ENCODE measurements at regions not wholly inside any gene's neighbourhood (a gene's known extent, or its start where the extent isn't known, plus 50 kb on each side); places are given as distances from the start of the nearest gene placed in this dataset.
A peak's percentile ranks its signal among the peaks of the same experiment; 100 is the strongest.

GRCh38 chr7:133140994-133141595, 59.2 kb upstream of the CHCHD3 start (continued):
- TF ChIP-seq USF2 (IDR thresholded peaks at IDR 0.05; ENCODE audit: borderline replicate concordance, low read depth, low read length) (no peak), SIN3A (IDR thresholded peaks at IDR 0.05; ENCODE audit: borderline replicate concordance, low read depth, low read length) (no peak)

- Histone ChIP-seq H3K79me2 (ENCODE audit: insufficient read depth) (no peaks in the 10 kb centered on the region), H3K4me3 (ENCODE audit: low read depth in 2 of 2, low read length in 1 of 2) (no peak overlapping the region), H3K9me2 (no peaks in the 10 kb centered on the region), H3K27me3 (ENCODE audit: insufficient read depth) (no peaks in the 10 kb centered on the region; the same call in none of the 2 replicates), H3K36me3 (replicated peaks in 1 of 2; ENCODE audit: control insufficient read depth in 1 of 2, insufficient read depth in 2 of 2, low read length in 1 of 2) (no peaks in the 10 kb centered on the region), H4K20me1 (ENCODE audit: insufficient read depth) (no peaks in the 10 kb centered on the region), H3K27ac (ENCODE audit: low read depth in 2 of 2, low read length in 1 of 2) (no peak overlapping the region), H3F3A (replicated peaks; ENCODE audit: insufficient read depth) (no peaks in the 10 kb centered on the region), H3K9me3 (no peaks in the 10 kb centered on the region), H3K4me1 (ENCODE audit: control insufficient read depth in 1 of 2, insufficient read depth in 2 of 2, low read depth in 1 of 2, low read length in 1 of 2) (peaks cover 0 to 4% of the 10 kb centered on the region in 2 experiments; a peak in 1 of 4 replicates), H2AFZ (ENCODE audit: low read depth) (no peak overlapping the region), H3K9ac (no peak overlapping the region), H3K4me2 (no peak overlapping the region)
- ChIA-PET POLR2A (no interaction called here), CTCF (interaction anchor here (0.7 kb wide), 1 partner anchor 866 kb away, joined by 3 read pairs; no protein-coding TSS in a partner anchor)
- 31% methylated on average over 3 of the region's 3 CpGs for WGBS (ENCODE audit: low lambda C conversion rate)
- peak; percentile 49; the same call in 1 of the 2 replicates for TF ChIP-seq GATA2 (CRISPR knock-in tag; IDR thresholded peaks at IDR 0.05)
- TF ChIP-seq ELF1 (IDR thresholded peaks at IDR 0.05), result no peak
- TF ChIP-seq RCOR1 (IDR thresholded peaks at IDR 0.05; ENCODE audit: low read length), result peak; percentile 15; the same call in 1 of the 2 replicates
- DNase-seq, result peak; percentile 32
Observed at GRCh38 chr7:133150760-133151159, 68.9 kb upstream of the CHCHD3 start.

GRCh38 chr7:133152875-133153274, 71.0 kb upstream of the CHCHD3 start:
- DNase-seq, result no peak
- Histone ChIP-seq H3F3A (replicated peaks; ENCODE audit: insufficient read depth) (no peaks in the 10 kb centered on the region), H3K27me3 (ENCODE audit: insufficient read depth) (no peaks in the 10 kb centered on the region; the same call in none of the 2 replicates), H3K27ac (ENCODE audit: low read depth in 2 of 2, low read length in 1 of 2) (no peak overlapping the region), H3K36me3 (replicated peaks in 1 of 2; ENCODE audit: control insufficient read depth in 1 of 2, insufficient read depth in 2 of 2, low read length in 1 of 2) (no peaks in the 10 kb centered on the region), H3K79me2 (ENCODE audit: insufficient read depth) (no peaks in the 10 kb centered on the region), H3K9me3 (no peaks in the 10 kb centered on the region), H3K4me3 (ENCODE audit: low read depth in 2 of 2, low read length in 1 of 2) (no peak overlapping the region), H4K20me1 (ENCODE audit: insufficient read depth) (no peaks in the 10 kb centered on the region), H3K4me1 (ENCODE audit: control insufficient read depth in 1 of 2, insufficient read depth in 2 of 2, low read depth in 1 of 2, low read length in 1 of 2) (peaks cover 0 to 4% of the 10 kb centered on the region in 2 experiments; a peak in 1 of 4 replicates), H3K9me2 (no peaks in the 10 kb centered on the region), H3K9ac (no peak overlapping the region), H3K4me2 (no peak overlapping the region), H2AFZ (ENCODE audit: low read depth) (no peak overlapping the region)
- ChIA-PET CTCF (interaction anchor here (0.8 kb wide), 1 partner anchor 12 kb away, joined by 4 read pairs; no protein-coding TSS in a partner anchor), POLR2A (no interaction called here)
- 88% methylated on average over 1 of the region's 1 CpG for WGBS (ENCODE audit: low lambda C conversion rate)
- TF ChIP-seq USF2 (IDR thresholded peaks at IDR 0.05; ENCODE audit: borderline replicate concordance, low read depth, low read length) (no peak), NFIC (IDR thresholded peaks at IDR 0.05; ENCODE audit: borderline replicate concordance) (no peak), FOXM1 (IDR thresholded peaks at IDR 0.05; ENCODE audit: low read depth) (no peak), EP300 (IDR thresholded peaks at IDR 0.05; ENCODE audit: borderline replicate concordance in 1 of 2, low read depth in 1 of 2, low read length in 1 of 2) (no peak), SMC3 (IDR thresholded peaks at IDR 0.05; ENCODE audit: low read depth, low read length) (no peak), TCF12 (IDR thresholded peaks at IDR 0.05) (no peak), MEF2A (IDR thresholded peaks at IDR 0.05; ENCODE audit: borderline replicate concordance, low read depth) (no peak), REST (IDR thresholded peaks at IDR 0.05; ENCODE audit: low read depth, low read length) (no peak), YY1 (IDR thresholded peaks at IDR 0.05; ENCODE audit: low read depth) (no peak), IRF3 (IDR thresholded peaks at IDR 0.05; ENCODE audit: low read depth, low read length) (no peak), NRF1 (IDR thresholded peaks at IDR 0.05; ENCODE audit: low read depth, low read length) (no peak), MAX (IDR thresholded peaks at IDR 0.05; ENCODE audit: low read depth) (no peak), GATA2 (CRISPR knock-in tag; IDR thresholded peaks at IDR 0.05) (no peak), USF1 (IDR thresholded peaks at IDR 0.05; ENCODE audit: borderline replicate concordance, low read depth) (no peak), FOSL2 (IDR thresholded peaks at IDR 0.05; ENCODE audit: borderline replicate concordance, low read depth) (no peak), RCOR1 (IDR thresholded peaks at IDR 0.05; ENCODE audit: low read length) (no peak)

Data from SK-N-SH (cell line).